Transverse colon (tissue), 4 donors: ENCODE measurements at regions not wholly inside any gene's neighbourhood (a gene's known extent, or its start where the extent isn't known, plus 50 kb on each side); places are given as distances from the start of the nearest gene placed in this dataset.

Source experiments
- DNase-seq: peaks from one replicate; pipeline ENCODE4 v3.0.0-alpha.2; 2019
- H3K27ac ChIP-seq, 4 donors: fragments of 200-600 bp; sonication (generic); 2 replicates each; pipeline ENCODE4 v1.5.1; 2016 to 2018; ENCODE audit warnings: inconsistent platforms in 4 of 4
- H3K27me3 ChIP-seq: fragments of 200-600 bp; sonication (generic); 2 replicates; pipeline ENCODE4 v1.5.1; 2017; ENCODE audit warnings: inconsistent platforms
- H3K36me3 ChIP-seq, 4 donors: fragments of 200-600 bp; sonication (generic); 2 replicates each; pipeline ENCODE4 v1.5.1; 2017 to 2019; ENCODE audit warnings: inconsistent platforms in 4 of 4
- H3K4me1 ChIP-seq, 4 donors: fragments of 200-600 bp; sonication (generic); 2 replicates each; pipeline ENCODE4 v1.5.1; 2017 to 2020; ENCODE audit warnings: inconsistent platforms in 4 of 4
- H3K4me3 ChIP-seq, 4 donors: fragments of 200-600 bp; sonication (generic); 1 replicate in 1 of 4; 2 replicates in 3 of 4; pipeline versions ENCODE4 v1.5.1 to v1.6.1; 2017 to 2019; ENCODE audit warnings: inconsistent platforms in 4 of 4
- H3K9me3 ChIP-seq, 2 donors: fragments of 200-600 bp; sonication (generic); 2 replicates each; pipeline ENCODE4 v1.5.1; 2017 to 2019; ENCODE audit warnings: inconsistent platforms in 2 of 2
- CTCF ChIP-seq, 5 experiments: fragments of 200-600 bp in 3 of 5; fragments of 450-650 bp in 2 of 5; sonication (generic) in 3 of 5; IDR thresholded peaks; 1 replicate in 2 of 5; 2 replicates in 3 of 5; pipeline ENCODE4 v1.5.1; 2016 to 2017; ENCODE audit warnings: antibody characterized with exemption in 5 of 5, inconsistent platforms in 3 of 5, mild to moderate bottlenecking in 2 of 5, moderate library complexity in 1 of 5
- EP300 ChIP-seq: sonication (generic); formaldehyde crosslinking; IDR thresholded peaks from one replicate; pipeline ENCODE4 v1.6.1; 2017; ENCODE audit warnings: antibody characterized with exemption, low read depth
- POLR2A ChIP-seq: fragments of 450-650 bp; IDR thresholded peaks from one replicate; pipeline ENCODE4 v1.6.1; 2016; ENCODE audit warnings: antibody characterized with exemption, mild to moderate bottlenecking, moderate library complexity
- POLR2AphosphoS5 ChIP-seq, 3 donors: sonication (generic); formaldehyde crosslinking; IDR thresholded peaks; one replicate each; pipeline ENCODE4 v1.6.1; 2016; ENCODE audit warnings: antibody characterized with exemption in 3 of 3
- WGBS, 2 donors: methylation state at CpG; one replicate each; pipeline ENCODE4 v1.1.5; 2018; ENCODE audit warnings: low coverage in 1 of 2; 5-methylcytosine and 5-hydroxymethylcytosine counted together
- in situ Hi-C, 4 donors: fragments of 200-750 bp; cut with MboI; loops; one replicate each; pipeline versions ENCODE4 v1.15.0 to v1.15.1; 2017; ENCODE audit warnings: low sequenced_read_pairs in 3 of 4, low pct_ligation_motif_present in 1 of 4, low pct_unique_long_range_greater_than_20kb in 1 of 4
- intact Hi-C: fragments of 100-400 bp; cut with DNase I; formaldehyde crosslinking; loops from one replicate; pipeline ENCODE4 v1.15.1; 2023; ENCODE audit warnings: low total_unique reads

- no peaks in the 10 kb centered on the region for H3K4me1 ChIP-seq
- DNase-seq: no peak
- intact Hi-C loops: no loop called here
- TF ChIP-seq EP300: no peak
- TF ChIP-seq CTCF (IDR thresholded peaks at IDR 0.05): no peak
- no peak for TF ChIP-seq POLR2A
- TF ChIP-seq POLR2AphosphoS5 (IDR thresholded peaks at IDR 0.05): no peak
- no peaks in the 10 kb centered on the region for H3K9me3 ChIP-seq
- no peak overlapping the region for H3K4me3 ChIP-seq
- WGBS, 2 donors: 59 to 73% methylated on average over 3 of the region's 3 CpGs
- H3K27ac ChIP-seq: no peak overlapping the region
- in situ Hi-C loops: no loop called here
- H3K36me3 ChIP-seq: no peaks in the 10 kb centered on the region
- H3K27me3 ChIP-seq: no peaks in the 10 kb centered on the region
Observed at GRCh38 chr2:56801770-56802169, 618.0 kb downstream of the CCDC85A start.

- in situ Hi-C loops (no loop called here), intact Hi-C loops (no loop called here)
- H3K4me1 ChIP-seq: no peaks in the 10 kb centered on the region
- no peaks in the 10 kb centered on the region for H3K9me3 ChIP-seq
- H3K36me3 ChIP-seq: no peaks in the 10 kb centered on the region
- 86 to 88% methylated on average over 3 of the region's 3 CpGs for WGBS, 2 donors
- H3K27me3 ChIP-seq: no peaks in the 10 kb centered on the region
- no peak overlapping the region for H3K27ac ChIP-seq
- no peak overlapping the region for H3K4me3 ChIP-seq
- no peak for DNase-seq
- TF ChIP-seq POLR2AphosphoS5 (IDR thresholded peaks at IDR 0.05): no peak
- TF ChIP-seq CTCF (IDR thresholded peaks at IDR 0.05): no peak
- TF ChIP-seq POLR2A: no peak
- no peak for TF ChIP-seq EP300
Observed at GRCh38 chr2:56803596-56803995, 619.8 kb downstream of the CCDC85A start.

DNA sequence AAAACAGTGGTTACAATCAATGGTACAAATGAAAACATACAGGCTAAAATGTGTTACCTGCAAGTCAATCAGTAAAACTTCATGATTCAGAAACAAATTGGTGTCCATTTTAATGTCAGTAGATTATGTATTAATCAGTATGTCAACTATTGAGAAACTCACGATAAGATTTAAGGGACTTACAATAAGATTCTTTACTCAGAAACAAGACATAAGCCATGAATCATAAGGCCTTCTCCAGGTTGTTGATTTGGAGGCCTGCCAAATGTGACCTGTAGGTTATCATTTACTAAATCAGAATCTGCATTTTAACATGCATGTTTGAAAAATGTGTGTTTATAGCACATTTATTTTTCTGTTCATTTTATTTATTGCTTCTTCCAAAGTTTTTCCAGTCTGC lies 623.1 kb downstream of the CCDC85A start:
- Histone ChIP-seq H3K27me3 (no peaks in the 10 kb centered on the region), H3K36me3 (no peaks in the 10 kb centered on the region), H3K4me1 (no peaks in the 10 kb centered on the region), H3K27ac (no peak overlapping the region), H3K4me3 (no peak overlapping the region), H3K9me3 (no peaks in the 10 kb centered on the region)
- 31 to 50% methylated on average over 1 of the region's 1 CpG for WGBS, 2 donors
- in situ Hi-C loops (no loop called here), intact Hi-C loops (no loop called here)
- no peak for DNase-seq
- TF ChIP-seq POLR2AphosphoS5 (IDR thresholded peaks at IDR 0.05) (no peak), EP300 (no peak), POLR2A (no peak), CTCF (IDR thresholded peaks at IDR 0.05) (no peak)

- Histone ChIP-seq H3K9me3 (no peaks in the 10 kb centered on the region), H3K4me1 (no peaks in the 10 kb centered on the region), H3K27ac (no peak overlapping the region), H3K4me3 (no peak overlapping the region), H3K36me3 (no peaks in the 10 kb centered on the region), H3K27me3 (no peaks in the 10 kb centered on the region)
- intact Hi-C loops (no loop called here), in situ Hi-C loops (no loop called here)
- WGBS, 2 donors: 61 to 77% methylated on average over 2 of the region's 2 CpGs
- TF ChIP-seq POLR2AphosphoS5 (IDR thresholded peaks at IDR 0.05) (no peak), EP300 (no peak), POLR2A (no peak), CTCF (IDR thresholded peaks at IDR 0.05) (no peak)
- DNase-seq: no peak
Observed at GRCh38 chr2:56807861-56808260, 624.1 kb downstream of the CCDC85A start.
